ENCODE measurements at regions not wholly inside any gene's neighbourhood (a gene's known extent, or its start where the extent isn't known, plus 50 kb on each side); places are given as distances from the start of the nearest gene placed in this dataset.

DNA sequence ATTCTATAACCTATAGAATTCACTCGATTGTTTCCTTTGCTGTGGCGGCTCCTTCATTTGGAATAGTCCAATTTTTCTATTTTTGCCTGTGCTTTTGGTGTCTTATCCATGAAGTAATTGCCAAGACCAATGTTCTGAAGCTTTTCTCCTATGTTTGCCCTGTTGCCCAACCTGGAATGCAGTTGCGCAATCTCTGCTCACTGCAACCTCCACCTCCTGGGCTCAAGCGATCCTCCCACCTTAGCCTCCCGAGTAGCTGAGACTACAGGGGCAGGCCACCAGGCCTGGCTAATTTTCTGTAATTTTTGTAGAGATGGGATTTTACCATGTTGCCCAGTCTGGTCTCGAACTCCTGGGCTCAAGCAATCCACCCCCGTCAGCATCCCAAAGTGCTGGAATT lies 163.5 kb downstream of the OR2B2 start:
- no peak for TF ChIP-seq CTCF (conservative IDR thresholded peaks at IDR 0.05; ENCODE audit: low read depth, low read length)
- TF ChIP-seq EZH2 (IDR thresholded peaks at IDR 0.05; ENCODE audit: low read length, unreplicated experiment), result no peak

Measured in PC-3 (cell line).